H1 (cell line): ENCODE measurements at regions not wholly inside any gene's neighbourhood (a gene's known extent, or its start where the extent isn't known, plus 50 kb on each side); places are given as distances from the start of the nearest gene placed in this dataset.

ENCODE experiments used
- CTCF ChIA-PET: fragments of 300-600 bp; sonication (Branson Sonifier 250); formaldehyde crosslinking; loops from one replicate; lab custom pipeline; 2021; ENCODE audit not compliant: partially characterized antibody; lab: Charles Lee
- POLR2A ChIA-PET: fragments of 300-600 bp; sonication (Branson Sonifier 250); formaldehyde crosslinking; loops from one replicate; lab custom pipeline; 2021; ENCODE audit warnings: inconsistent platforms; ENCODE audit not compliant: partially characterized antibody; lab: Charles Lee
- DNase-seq, 2 experiments: peaks; one replicate each; pipeline versions ENCODE4 v3.0.0 to v3.0.0-alpha.2; 2010 to 2022; ENCODE audit warnings: low spot score in 2 of 2, low read depth in 1 of 2, mixed read lengths in 1 of 2
- FAIRE-seq: peaks from 2 replicates; lab custom pipeline; 2011; peaks lifted over from hg19 to GRCh38; lab: Jason Lieb, UNC
- H2AFZ ChIP-seq: 2 replicates; pipeline ENCODE4 v1.8.1; 2012; ENCODE audit warnings: low read length, inconsistent platforms
- H2AK5ac ChIP-seq: 2 replicates; pipeline ENCODE4 v1.6.1; 2013; ENCODE audit warnings: low read depth, low read length
- H2BK120ac ChIP-seq: replicated peaks from 2 replicates; pipeline ENCODE3; 2013; ENCODE audit warnings: low read depth, low read length, inconsistent platforms
- H2BK12ac ChIP-seq: 2 replicates; pipeline ENCODE4 v1.6.1; 2013; ENCODE audit warnings: low read depth, low read length
- H2BK15ac ChIP-seq: 2 replicates; pipeline ENCODE4 v1.6.1; 2013; ENCODE audit warnings: low read length
- H2BK20ac ChIP-seq: 2 replicates; pipeline ENCODE4 v1.6.1; 2013; ENCODE audit warnings: low read length
- H2BK5ac ChIP-seq: 2 replicates; pipeline ENCODE4 v1.6.1; 2013; ENCODE audit warnings: low read depth, low read length
- H3K14ac ChIP-seq: 2 replicates; pipeline ENCODE4 v1.6.1; 2013; ENCODE audit warnings: inconsistent platforms; ENCODE audit not compliant: insufficient read length
- H3K18ac ChIP-seq: 2 replicates; pipeline ENCODE4 v1.6.1; 2013; ENCODE audit warnings: low read length; ENCODE audit errors: extremely low read depth
- H3K23ac ChIP-seq: 2 replicates; pipeline ENCODE4 v1.6.1; 2013; ENCODE audit warnings: inconsistent platforms; ENCODE audit not compliant: insufficient read length
- H3K23me2 ChIP-seq: 2 replicates; pipeline ENCODE4 v1.6.1; 2013; ENCODE audit warnings: low read depth, low read length
- H3K27ac ChIP-seq: 2 replicates; pipeline ENCODE4 v1.6.1; 2011; ENCODE audit warnings: low read depth, low read length, inconsistent platforms
- H3K27me3 ChIP-seq, 4 experiments: replicated peaks in 1 of 4; 1 replicate in 1 of 4; 2 replicates in 3 of 4; pipeline versions ENCODE4 v1.6.1 to v1.8.1; 2011 to 2013; ENCODE audit warnings: low read length in 3 of 4, mild to moderate bottlenecking in 3 of 4, inconsistent platforms in 2 of 4, mixed read lengths in 2 of 4, moderate library complexity in 1 of 4; ENCODE audit not compliant: control insufficient read depth in 3 of 4, insufficient read depth in 3 of 4; ENCODE audit errors: extremely low read depth in 1 of 4
- H3K36me3 ChIP-seq, 4 experiments: 2 replicates each; pipeline versions ENCODE4 v1.6.1 to v1.8.1; 2011 to 2013; ENCODE audit warnings: mild to moderate bottlenecking in 4 of 4, low read length in 3 of 4, moderate library complexity in 2 of 4, control low read depth in 1 of 4, inconsistent platforms in 1 of 4; ENCODE audit not compliant: insufficient read depth in 4 of 4, control insufficient read depth in 2 of 4
- H3K4ac ChIP-seq: replicated peaks from 2 replicates; pipeline ENCODE3; 2013; ENCODE audit warnings: low read length, low read depth, mixed read lengths, inconsistent platforms; ENCODE audit not compliant: insufficient read length
- H3K4me1 ChIP-seq, 4 experiments: replicated peaks in 1 of 4; 1 replicate in 1 of 4; 2 replicates in 3 of 4; pipeline versions ENCODE4 v1.6.1 to v1.8.1; 2011 to 2013; ENCODE audit warnings: low read length in 3 of 4, inconsistent platforms in 2 of 4, mixed read lengths in 1 of 4; ENCODE audit not compliant: insufficient read depth in 4 of 4, control insufficient read depth in 3 of 4
- H3K4me2 ChIP-seq, 2 experiments: 2 replicates each; pipeline versions ENCODE4 v1.6.1 to v1.8.1; 2011 to 2013; ENCODE audit warnings: low read depth in 2 of 2, low read length in 2 of 2, control low read depth in 1 of 2, inconsistent platforms in 1 of 2, mild to moderate bottlenecking in 1 of 2; ENCODE audit not compliant: insufficient read depth in 1 of 2
- H3K4me3 ChIP-seq, 4 experiments: fragments of 200-600, 300-600 bp in 1 of 4; sonication (generic), shearing (Covaris generic), sonication (Bioruptor Twin) in 1 of 4; 2 replicates each; pipeline versions ENCODE4 v1.5.1 to v1.8.1; 2011 to 2016; ENCODE audit warnings: low read length in 4 of 4, low read depth in 3 of 4, control low read depth in 2 of 4, inconsistent platforms in 2 of 4, mild to moderate bottlenecking in 2 of 4, mixed read lengths in 1 of 4, moderate library complexity in 1 of 4; ENCODE audit not compliant: insufficient read depth in 2 of 4; ENCODE audit errors: extremely low read depth in 1 of 4
- H3K56ac ChIP-seq: replicated peaks from 2 replicates; pipeline ENCODE3; 2013; ENCODE audit warnings: low read depth, mild to moderate bottlenecking, mixed read lengths, low read length, inconsistent platforms; ENCODE audit not compliant: insufficient read length
- H3K79me1 ChIP-seq: 2 replicates; pipeline ENCODE4 v1.6.1; 2013; ENCODE audit warnings: low read depth, low read length, control low read depth
- H3K79me2 ChIP-seq, 2 experiments: 2 replicates each; pipeline versions ENCODE4 v1.6.1 to v1.8.1; 2012 to 2013; ENCODE audit warnings: low read length in 2 of 2, mild to moderate bottlenecking in 2 of 2, inconsistent platforms in 1 of 2; ENCODE audit not compliant: insufficient read depth in 2 of 2, control insufficient read depth in 1 of 2
- H3K9ac ChIP-seq, 4 experiments: replicated peaks in 1 of 4; 1 replicate in 1 of 4; 2 replicates in 3 of 4; pipeline versions ENCODE4 v1.6.1 to v1.8.1; 2011 to 2013; ENCODE audit warnings: low read depth in 3 of 4, low read length in 3 of 4, control low read depth in 2 of 4, mild to moderate bottlenecking in 2 of 4, moderate library complexity in 2 of 4, inconsistent platforms in 1 of 4; ENCODE audit errors: extremely low read depth in 1 of 4
- H3K9me3 ChIP-seq, 2 experiments: 2 replicates each; pipeline versions ENCODE4 v1.6.1 to v1.8.1; 2012 to 2013; ENCODE audit warnings: mild to moderate bottlenecking in 2 of 2, moderate library complexity in 2 of 2, control low read depth in 1 of 2, inconsistent platforms in 1 of 2, low read depth in 1 of 2, low read length in 1 of 2, mixed read lengths in 1 of 2; ENCODE audit not compliant: insufficient read depth in 2 of 2
- H4K20me1 ChIP-seq, 2 experiments: replicated peaks in 1 of 2; 2 replicates each; pipeline versions ENCODE3 to v1.8.1; 2011 to 2013; ENCODE audit warnings: inconsistent platforms in 2 of 2, low read length in 2 of 2, mild to moderate bottlenecking in 1 of 2; ENCODE audit not compliant: insufficient read depth in 2 of 2, control insufficient read depth in 1 of 2
- H4K5ac ChIP-seq: 2 replicates; pipeline ENCODE4 v1.6.1; 2013; ENCODE audit warnings: low read length, low read depth, mixed read lengths, inconsistent platforms; ENCODE audit not compliant: insufficient read length
- H4K8ac ChIP-seq: 2 replicates; pipeline ENCODE4 v1.8.0; 2013; ENCODE audit warnings: mild to moderate bottlenecking, moderate library complexity, low read length, inconsistent platforms; ENCODE audit not compliant: insufficient read depth; ENCODE audit errors: extremely low read depth
- H4K91ac ChIP-seq: replicated peaks from 2 replicates; pipeline ENCODE3; 2013; ENCODE audit warnings: low read length, mixed read lengths, inconsistent platforms; ENCODE audit not compliant: insufficient read length
- BCL11A ChIP-seq, 2 experiments: IDR thresholded peaks; one replicate each; pipeline ENCODE4 v1.6.1; 2011; ENCODE audit warnings: low read depth in 2 of 2, low read length in 2 of 2, mild to moderate bottlenecking in 2 of 2
- CBX8 ChIP-seq: fragments of 300-800, 300-1000 bp; sonication (generic); IDR thresholded peaks from 2 replicates; pipeline ENCODE4 v1.7.1; 2016; ENCODE audit warnings: low read depth, low read length, borderline replicate concordance
- CHD1 ChIP-seq: IDR thresholded peaks from 2 replicates; pipeline ENCODE4 v1.6.1; 2012; ENCODE audit warnings: low read depth, low read length, improper control_type of control experiment
- EGR1 ChIP-seq: IDR thresholded peaks from 2 replicates; pipeline ENCODE4 v1.6.1; 2011; ENCODE audit warnings: low read depth, low read length, borderline replicate concordance
- GTF2F1 ChIP-seq: IDR thresholded peaks from 2 replicates; pipeline ENCODE4 v1.6.1; 2012; ENCODE audit warnings: low read depth, low read length, improper control_type of control experiment, borderline replicate concordance
- PHF8 ChIP-seq: fragments of 200-600 bp; sonication (generic); conservative IDR thresholded peaks from 2 replicates; pipeline ENCODE4 v1.7.1; 2012; ENCODE audit warnings: low read depth, mild to moderate bottlenecking, inconsistent platforms, low read length, moderate library complexity
- SIN3A ChIP-seq, 2 experiments: IDR thresholded peaks in 1 of 2; conservative IDR thresholded peaks in 1 of 2; 2 replicates each; pipeline ENCODE4 v1.6.1; 2011 to 2012; ENCODE audit warnings: low read length in 2 of 2, improper control_type of control experiment in 1 of 2, low read depth in 1 of 2, mild to moderate bottlenecking in 1 of 2
- TBP ChIP-seq: IDR thresholded peaks from 2 replicates; pipeline ENCODE4 v1.6.1; 2011; ENCODE audit warnings: low read depth, low read length, improper control_type of control experiment
- TCF12 ChIP-seq: IDR thresholded peaks from 2 replicates; pipeline ENCODE4 v1.6.1; 2011; ENCODE audit warnings: low read depth, mild to moderate bottlenecking, low read length
- WGBS, 2 experiments: shearing (Covaris generic) in 1 of 2; methylation state at CpG; one replicate each; pipeline versions ENCODE4 v1.1.6 to v1.1.7; 2013 to 2015; ENCODE audit warnings: low lambda C conversion rate in 2 of 2, mixed read lengths in 2 of 2, inconsistent platforms in 1 of 2, low coverage in 1 of 2, missing lambda C conversion rate in 1 of 2; ENCODE audit not compliant: insufficient replicate concordance in 2 of 2, insufficient coverage in 1 of 2, insufficient read length in 1 of 2; ENCODE audit errors: extremely low coverage in 1 of 2, missing lambda C conversion rate in 1 of 2; 5-methylcytosine and 5-hydroxymethylcytosine counted together
- TF ChIP-seq, protein P1 (sequence below): IDR thresholded peaks from 2 replicates; pipeline ENCODE4 v1.6.1; 2011; ENCODE audit warnings: low read length, improper control_type of control experiment
- TF ChIP-seq, protein P2 (sequence below), 3 experiments: IDR thresholded peaks; 1 replicate in 2 of 3; 2 replicates in 1 of 3; pipeline versions ENCODE4 v1.5.1 to v1.6.1; 2011; ENCODE audit warnings: low read length in 3 of 3, mild to moderate bottlenecking in 3 of 3, inconsistent platforms in 2 of 3, low read depth in 1 of 3, moderate library complexity in 1 of 3; ENCODE audit not compliant: insufficient read depth in 1 of 3; ENCODE audit errors: control extremely low read depth in 1 of 3

DNA sequence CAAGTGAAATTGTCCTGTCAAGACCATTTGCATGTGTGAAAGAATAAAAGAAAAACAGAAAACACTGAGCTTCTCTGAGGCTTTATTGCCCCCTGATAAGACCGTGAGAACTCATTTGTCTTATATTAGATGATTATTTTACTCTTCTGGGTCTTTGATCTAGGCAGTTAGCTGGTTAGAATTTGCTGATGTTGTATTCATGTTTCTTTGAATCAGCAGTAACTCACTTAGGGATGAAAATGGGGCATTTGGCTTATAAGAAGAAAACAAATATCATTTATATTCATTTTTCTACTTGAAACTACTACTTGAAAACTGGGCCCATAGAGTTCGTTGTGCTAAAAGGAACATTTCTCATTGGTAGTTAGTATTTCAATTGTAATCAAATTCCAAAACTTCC lies 93.1 kb upstream of the RBFOX1 start:
- Histone ChIP-seq H3K18ac (no peak overlapping the region), H3K27me3 (no peaks in the 10 kb centered on the region), H3K27ac (no peak overlapping the region), H3K4ac (no peak overlapping the region), H3K23ac (no peak overlapping the region), H2AK5ac (no peak overlapping the region), H2BK20ac (no peak overlapping the region), H3K79me1 (no peaks in the 10 kb centered on the region), H3K4me3 (no peak overlapping the region), H3K4me1 (peaks cover 0 to 4% (median 0%) of the 10 kb centered on the region in 4 experiments; a peak in 1 of 7 replicates), H2BK12ac (no peak overlapping the region), H4K8ac (no peak overlapping the region), H4K5ac (no peak overlapping the region), H3K9me3 (no peaks in the 10 kb centered on the region), H2BK15ac (no peak overlapping the region), H3K56ac (no peak overlapping the region), H3K14ac (no peak overlapping the region), H4K20me1 (no peaks in the 10 kb centered on the region), H3K9ac (no peak overlapping the region), H2AFZ (no peak overlapping the region), H4K91ac (no peak overlapping the region), H3K79me2 (no peaks in the 10 kb centered on the region), H3K4me2 (no peak overlapping the region), H3K36me3 (no peaks in the 10 kb centered on the region), H3K23me2 (no peaks in the 10 kb centered on the region; the same call in 1 of the 2 replicates), H2BK5ac (no peak overlapping the region), H2BK120ac (no peak overlapping the region)
- FAIRE-seq, result no peak
- no peak for DNase-seq
- WGBS, 2 experiments, result 97% methylated on average over 2 of the region's 2 CpGs; no CpG with 5 or more reads in 1 of the 2 experiments
- ChIA-PET CTCF (no interaction called here), POLR2A (no interaction called here)
- TF ChIP-seq BCL11A (IDR thresholded peaks at IDR 0.05; ENCODE audit: low read depth in 2 of 2, low read length in 2 of 2), result no peak
- no peak for TF ChIP-seq TCF12
- no peak for TF ChIP-seq CHD1
- no peak for TF ChIP-seq PHF8
- TF ChIP-seq, protein P1, sequence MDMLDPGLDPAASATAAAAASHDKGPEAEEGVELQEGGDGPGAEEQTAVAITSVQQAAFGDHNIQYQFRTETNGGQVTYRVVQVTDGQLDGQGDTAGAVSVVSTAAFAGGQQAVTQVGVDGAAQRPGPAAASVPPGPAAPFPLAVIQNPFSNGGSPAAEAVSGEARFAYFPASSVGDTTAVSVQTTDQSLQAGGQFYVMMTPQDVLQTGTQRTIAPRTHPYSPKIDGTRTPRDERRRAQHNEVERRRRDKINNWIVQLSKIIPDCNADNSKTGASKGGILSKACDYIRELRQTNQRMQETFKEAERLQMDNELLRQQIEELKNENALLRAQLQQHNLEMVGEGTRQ, result no peak
- no peak for TF ChIP-seq EGR1
- TF ChIP-seq CBX8, result no peak
- TF ChIP-seq TBP, result no peak
- no peak for TF ChIP-seq SIN3A (conservative IDR thresholded peaks at IDR 0.05 in 1 of 2, IDR thresholded peaks at IDR 0.05 in 1 of 2; ENCODE audit: low read depth in 1 of 2, low read length in 2 of 2)
- no peak for TF ChIP-seq GTF2F1
- TF ChIP-seq, protein P2, sequence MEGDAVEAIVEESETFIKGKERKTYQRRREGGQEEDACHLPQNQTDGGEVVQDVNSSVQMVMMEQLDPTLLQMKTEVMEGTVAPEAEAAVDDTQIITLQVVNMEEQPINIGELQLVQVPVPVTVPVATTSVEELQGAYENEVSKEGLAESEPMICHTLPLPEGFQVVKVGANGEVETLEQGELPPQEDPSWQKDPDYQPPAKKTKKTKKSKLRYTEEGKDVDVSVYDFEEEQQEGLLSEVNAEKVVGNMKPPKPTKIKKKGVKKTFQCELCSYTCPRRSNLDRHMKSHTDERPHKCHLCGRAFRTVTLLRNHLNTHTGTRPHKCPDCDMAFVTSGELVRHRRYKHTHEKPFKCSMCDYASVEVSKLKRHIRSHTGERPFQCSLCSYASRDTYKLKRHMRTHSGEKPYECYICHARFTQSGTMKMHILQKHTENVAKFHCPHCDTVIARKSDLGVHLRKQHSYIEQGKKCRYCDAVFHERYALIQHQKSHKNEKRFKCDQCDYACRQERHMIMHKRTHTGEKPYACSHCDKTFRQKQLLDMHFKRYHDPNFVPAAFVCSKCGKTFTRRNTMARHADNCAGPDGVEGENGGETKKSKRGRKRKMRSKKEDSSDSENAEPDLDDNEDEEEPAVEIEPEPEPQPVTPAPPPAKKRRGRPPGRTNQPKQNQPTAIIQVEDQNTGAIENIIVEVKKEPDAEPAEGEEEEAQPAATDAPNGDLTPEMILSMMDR (IDR thresholded peaks at IDR 0.05; ENCODE audit: control extremely low read depth in 1 of 3, insufficient read depth in 1 of 3, low read depth in 1 of 3, low read length in 3 of 3), result no peak
